RWPE2 (cell line): ENCODE measurements at regions not wholly inside any gene's neighbourhood (a gene's known extent, or its start where the extent isn't known, plus 50 kb on each side); places are given as distances from the start of the nearest gene placed in this dataset.

Source experiments
- ATAC-seq: fragments of 200-7000 bp; cut with Tn5 transposase; 3 replicates; pipeline ENCODE4 v1.9.1; 2021; ENCODE audit warnings: low read depth
- DNase-seq: peaks from one replicate; pipeline ENCODE4 v3.0.0-alpha.2; 2020; ENCODE audit warnings: low spot score
- H3K27ac ChIP-seq: fragments of 450-650 bp; 2 replicates; pipeline ENCODE4 v1.5.1; 2017; ENCODE audit warnings: mild to moderate bottlenecking; ENCODE audit not compliant: poor library complexity, severe bottlenecking
- H3K27me3 ChIP-seq: fragments of 250-450 bp; sonication (Bioruptor Pico); 2 replicates; pipeline ENCODE4 v1.5.1; 2021; ENCODE audit warnings: mild to moderate bottlenecking, moderate library complexity; ENCODE audit not compliant: insufficient read depth, poor library complexity, severe bottlenecking
- H3K36me3 ChIP-seq: fragments of 250-450 bp; sonication (Bioruptor Pico); 2 replicates; pipeline ENCODE4 v1.5.1; 2020; ENCODE audit warnings: low read depth, mild to moderate bottlenecking, moderate library complexity
- H3K4me1 ChIP-seq: fragments of 250-450 bp; sonication (Bioruptor Pico); 2 replicates; pipeline ENCODE4 v1.5.1; 2021; ENCODE audit warnings: mild to moderate bottlenecking, moderate library complexity; ENCODE audit not compliant: insufficient read depth, poor library complexity, severe bottlenecking
- H3K4me3 ChIP-seq: fragments of 250-450 bp; sonication (Bioruptor Pico); 2 replicates; pipeline ENCODE4 v1.5.1; 2021; ENCODE audit warnings: mild to moderate bottlenecking, moderate library complexity; ENCODE audit not compliant: severe bottlenecking
- H3K9me3 ChIP-seq: fragments of 250-450 bp; sonication (Bioruptor Pico); 2 replicates; pipeline ENCODE4 v1.5.1; 2021; ENCODE audit warnings: mild to moderate bottlenecking, moderate library complexity; ENCODE audit not compliant: severe bottlenecking
- CTCF ChIP-seq: fragments of 450-650 bp; IDR thresholded peaks from one replicate; pipeline ENCODE4 v1.5.1; 2017; ENCODE audit warnings: mild to moderate bottlenecking, moderate library complexity; ENCODE audit not compliant: poor library complexity, severe bottlenecking

DNA sequence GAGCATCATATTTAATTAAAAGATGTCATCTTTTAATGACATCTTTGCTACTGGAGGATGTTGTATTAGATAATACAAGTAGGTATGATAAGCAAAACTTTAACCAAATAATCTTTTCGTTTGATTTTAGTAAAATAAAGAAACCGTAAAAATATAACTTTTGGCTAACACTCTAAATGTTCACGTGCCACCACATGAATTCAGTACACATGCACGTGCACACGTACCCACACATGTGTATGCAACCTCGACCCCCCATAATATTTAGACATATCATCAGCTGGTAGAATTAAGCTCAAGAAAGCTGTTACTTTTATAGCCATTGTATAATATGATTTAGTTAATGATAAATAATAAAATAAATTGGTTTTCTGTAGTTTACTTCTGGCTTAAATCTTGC is 566.6 kb upstream of the FBXO33 start:
- no peak for TF ChIP-seq CTCF
- ATAC-seq (no peak), DNase-seq (no peak)
- H3K4me3 ChIP-seq = no peak overlapping the region
- H3K27me3 ChIP-seq = peaks cover 5% of the 10 kb centered on the region
- no peaks in the 10 kb centered on the region for H3K4me1 ChIP-seq
- H3K27ac ChIP-seq = no peak overlapping the region
- H3K36me3 ChIP-seq = no peaks in the 10 kb centered on the region
- no peaks in the 10 kb centered on the region for H3K9me3 ChIP-seq

- H3K4me3 ChIP-seq = no peak overlapping the region
- H3K9me3 ChIP-seq = no peaks in the 10 kb centered on the region
- ATAC-seq (no peak), DNase-seq (no peak)
- no peaks in the 10 kb centered on the region for H3K36me3 ChIP-seq
- H3K27ac ChIP-seq = no peak overlapping the region
- peaks cover 5% of the 10 kb centered on the region for H3K27me3 ChIP-seq
- H3K4me1 ChIP-seq = no peaks in the 10 kb centered on the region
- no peak for TF ChIP-seq CTCF
Observed at GRCh38 chr14:39998114-39998513, 565.9 kb upstream of the FBXO33 start.

DNA sequence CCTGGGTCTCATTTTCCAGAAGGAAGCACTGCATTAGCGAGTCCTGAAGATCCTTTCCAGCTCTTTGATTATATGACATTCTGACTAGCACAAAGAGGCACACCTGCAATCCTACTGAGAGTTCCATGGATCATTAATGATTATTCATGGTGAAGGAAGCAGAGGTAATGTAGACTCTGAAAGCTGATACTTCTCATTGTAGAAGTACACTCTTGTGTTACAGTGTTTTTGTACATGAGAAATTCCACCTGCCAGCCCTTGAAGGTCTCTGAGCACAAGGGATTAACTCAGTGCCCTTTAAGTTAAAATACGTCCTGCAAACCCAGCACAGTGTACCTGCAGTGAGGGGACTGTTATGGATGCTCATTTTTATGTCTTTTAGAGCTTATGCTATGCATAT is 558.8 kb upstream of the FBXO33 start:
- H3K27ac ChIP-seq = no peak overlapping the region
- H3K36me3 ChIP-seq = no peaks in the 10 kb centered on the region
- no peaks in the 10 kb centered on the region for H3K4me1 ChIP-seq
- DNase-seq (no peak), ATAC-seq (no peak)
- H3K27me3 ChIP-seq = no peaks in the 10 kb centered on the region
- no peaks in the 10 kb centered on the region for H3K9me3 ChIP-seq
- no peak for TF ChIP-seq CTCF
- no peak overlapping the region for H3K4me3 ChIP-seq

GRCh38 chr14:39988939-39989338 is 556.7 kb upstream of the FBXO33 start:
- H3K36me3 ChIP-seq = no peaks in the 10 kb centered on the region
- no peaks in the 10 kb centered on the region for H3K4me1 ChIP-seq
- no peaks in the 10 kb centered on the region for H3K9me3 ChIP-seq
- TF ChIP-seq CTCF = peak; percentile 72
- ATAC-seq (peak; percentile 57; the same call in 1 of the 3 replicates), DNase-seq (no peak)
- H3K27me3 ChIP-seq = no peaks in the 10 kb centered on the region
- no peak overlapping the region for H3K27ac ChIP-seq
- no peak overlapping the region for H3K4me3 ChIP-seq

- Histone ChIP-seq H3K36me3 (no peaks in the 10 kb centered on the region), H3K27ac (no peak overlapping the region), H3K4me3 (no peak overlapping the region), H3K9me3 (no peaks in the 10 kb centered on the region), H3K27me3 (peaks cover 10% of the 10 kb centered on the region), H3K4me1 (no peaks in the 10 kb centered on the region)
- no peak for TF ChIP-seq CTCF
- no peak for DNase-seq
- ATAC-seq = no peak
Observed at GRCh38 chr14:39984323-39984722, 552.1 kb upstream of the FBXO33 start.
